ENCODE measurements at regions not wholly inside any gene's neighbourhood (a gene's known extent, or its start where the extent isn't known, plus 50 kb on each side); places are given as distances from the start of the nearest gene placed in this dataset.

- H3K27ac ChIP-seq (ENCODE audit: low read depth, low read length): no peak overlapping the region
- 88 to 91% (median 89%) methylated on average over 11 of the region's 11 CpGs for WGBS, 3 donors
Measured at GRCh38 chr9:89958086-89958485, 353.3 kb downstream of the GADD45G start.

- H3K27ac ChIP-seq (ENCODE audit: low read depth, low read length): no peak overlapping the region
- 59 to 80% (median 62%) methylated on average over 9 of the region's 9 CpGs for WGBS, 3 donors
Measured at GRCh38 chr9:89961616-89962341, 357.0 kb downstream of the GADD45G start.

- WGBS, 3 donors: 62 to 85% (median 82%) methylated on average over 3 of the region's 3 CpGs
Measured at GRCh38 chr9:89963280-89963679, 358.5 kb downstream of the GADD45G start.

GRCh38 chr9:89967527-89967926 is 362.7 kb downstream of the GADD45G start:
- 68 to 90% (median 88%) methylated on average over 2 of the region's 2 CpGs for WGBS, 3 donors
- no peak overlapping the region for H3K27ac ChIP-seq (ENCODE audit: low read depth, low read length)

More at GRCh38 chr9:89963280-89963679, 358.5 kb downstream of the GADD45G start:
- H3K27ac ChIP-seq (ENCODE audit: low read depth, low read length): no peak overlapping the region

GRCh38 chr9:89969156-89969675 is 364.4 kb downstream of the GADD45G start:
- H3K27ac ChIP-seq (ENCODE audit: low read depth, low read length): no peak overlapping the region

GRCh38 chr9:89969881-89970639 is 365.2 kb downstream of the GADD45G start:
- WGBS, 3 donors: 82 to 91% (median 91%) methylated on average over 11 of the region's 11 CpGs
- no peak overlapping the region for H3K27ac ChIP-seq (ENCODE audit: low read depth, low read length)

More at GRCh38 chr9:89969156-89969675, 364.4 kb downstream of the GADD45G start:
- 11 to 34% (median 31%) methylated on average over 3 of the region's 3 CpGs for WGBS, 3 donors

- no peak overlapping the region for H3K27ac ChIP-seq (ENCODE audit: low read depth, low read length)
Measured at GRCh38 chr9:89970701-89971100, 365.9 kb downstream of the GADD45G start.

GRCh38 chr9:89972535-89972934 is 367.7 kb downstream of the GADD45G start:
- WGBS, 3 donors: 89 to 91% (median 90%) methylated on average over 5 of the region's 5 CpGs
- no peak overlapping the region for H3K27ac ChIP-seq (ENCODE audit: low read depth, low read length)

More at GRCh38 chr9:89970701-89971100, 365.9 kb downstream of the GADD45G start:
- 94 to 97% (median 95%) methylated on average over 15 of the region's 15 CpGs for WGBS, 3 donors

GRCh38 chr9:89974582-89974981 is 369.8 kb downstream of the GADD45G start:
- H3K27ac ChIP-seq (ENCODE audit: low read depth, low read length): no peak overlapping the region

GRCh38 chr9:89975024-89975423 is 370.2 kb downstream of the GADD45G start:
- 97 to 100% (median 98%) methylated on average over 1 of the region's 1 CpG for WGBS, 3 donors
- H3K27ac ChIP-seq (ENCODE audit: low read depth, low read length): no peak overlapping the region

GRCh38 chr9:89975630-89976029 is 370.8 kb downstream of the GADD45G start:
- WGBS, 3 donors: 57 to 75% (median 60%) methylated on average over 2 of the region's 2 CpGs
- no peak overlapping the region for H3K27ac ChIP-seq (ENCODE audit: low read depth, low read length)

- WGBS, 3 donors: 16 to 25% (median 18%) methylated on average over 4 of the region's 4 CpGs
- no peak overlapping the region for H3K27ac ChIP-seq (ENCODE audit: low read depth, low read length)
Measured at GRCh38 chr9:89978185-89978584, 373.4 kb downstream of the GADD45G start.

GRCh38 chr9:89980600-89980999 is 375.8 kb downstream of the GADD45G start:
- WGBS, 3 donors: 53 to 69% (median 64%) methylated on average over 5 of the region's 5 CpGs

GRCh38 chr9:89982016-89982415 is 377.2 kb downstream of the GADD45G start:
- WGBS, 3 donors: 81 to 94% (median 86%) methylated on average over 3 of the region's 3 CpGs
- no peak overlapping the region for H3K27ac ChIP-seq (ENCODE audit: low read depth, low read length)

More at GRCh38 chr9:89980600-89980999, 375.8 kb downstream of the GADD45G start:
- H3K27ac ChIP-seq (ENCODE audit: low read depth, low read length): no peak overlapping the region

- no peak overlapping the region for H3K27ac ChIP-seq (ENCODE audit: low read depth, low read length)
- 70 to 83% (median 78%) methylated on average over 3 of the region's 3 CpGs for WGBS, 3 donors
Measured at GRCh38 chr9:89983411-89983810, 378.6 kb downstream of the GADD45G start.

- WGBS, 3 donors: 58 to 69% (median 67%) methylated on average over 1 of the region's 1 CpG
- H3K27ac ChIP-seq (ENCODE audit: low read depth, low read length): no peak overlapping the region
Measured at GRCh38 chr9:89984214-89984613, 379.4 kb downstream of the GADD45G start.

GRCh38 chr9:89985068-89985467 is 380.3 kb downstream of the GADD45G start:
- no peak overlapping the region for H3K27ac ChIP-seq (ENCODE audit: low read depth, low read length)
- WGBS, 3 donors: 96 to 100% (median 100%) methylated on average over 2 of the region's 2 CpGs

- WGBS, 3 donors: 71 to 91% (median 76%) methylated on average over 2 of the region's 2 CpGs
- H3K27ac ChIP-seq (ENCODE audit: low read depth, low read length): no peak overlapping the region
Measured at GRCh38 chr9:89986190-89986589, 381.4 kb downstream of the GADD45G start.

- H3K27ac ChIP-seq (ENCODE audit: low read depth, low read length): no peak overlapping the region
- 79 to 86% (median 83%) methylated on average over 1 of the region's 1 CpG for WGBS, 3 donors
Measured at GRCh38 chr9:89988458-89988857, 383.6 kb downstream of the GADD45G start.
